Karpas-422 (cell line): ENCODE measurements at regions not wholly inside any gene's neighbourhood (a gene's known extent, or its start where the extent isn't known, plus 50 kb on each side); places are given as distances from the start of the nearest gene placed in this dataset.

Experiments used
- DNase-seq: peaks from one replicate; pipeline ENCODE4 v3.0.0-alpha.2; 2015
- H2AFZ ChIP-seq: fragments of 200-600 bp; sonication (generic); 2 replicates; pipeline ENCODE4 v1.6.1; 2014; ENCODE audit warnings: antibody characterized with exemption, low read length, mixed read lengths
- H3K27ac ChIP-seq: fragments of 200-600 bp; sonication (generic); 2 replicates; pipeline ENCODE4 v1.5.1; 2014; ENCODE audit warnings: mild to moderate bottlenecking, low read length, moderate library complexity
- H3K27me3 ChIP-seq: fragments of 200-600 bp; sonication (generic); 2 replicates; pipeline ENCODE4 v1.6.1; 2014; ENCODE audit warnings: low read length, mixed read lengths
- H3K36me3 ChIP-seq: fragments of 200-600 bp; sonication (generic); 2 replicates; pipeline ENCODE4 v1.6.1; 2014; ENCODE audit warnings: low read length, mixed read lengths; ENCODE audit not compliant: insufficient read depth
- H3K4me1 ChIP-seq: fragments of 200-600 bp; sonication (generic); 2 replicates; pipeline ENCODE4 v1.6.1; 2014; ENCODE audit warnings: mild to moderate bottlenecking, low read length, mixed read lengths
- H3K4me2 ChIP-seq: fragments of 200-600 bp; sonication (generic); 2 replicates; pipeline ENCODE4 v1.6.1; 2014; ENCODE audit warnings: low read length, low read depth, mild to moderate bottlenecking; ENCODE audit not compliant: poor library complexity, severe bottlenecking
- H3K4me3 ChIP-seq: fragments of 200-600 bp; sonication (generic); 2 replicates; pipeline ENCODE4 v1.5.1; 2014; ENCODE audit warnings: mild to moderate bottlenecking, antibody characterized with exemption, low read length, mixed read lengths
- H3K79me2 ChIP-seq: fragments of 200-600 bp; sonication (generic); 2 replicates; pipeline ENCODE4 v1.6.1; 2014; ENCODE audit warnings: mild to moderate bottlenecking, low read length, mixed read lengths
- H3K9ac ChIP-seq: fragments of 200-600 bp; sonication (generic); 2 replicates; pipeline ENCODE4 v1.6.0; 2014; ENCODE audit warnings: low read length
- H3K9me2 ChIP-seq: fragments of 200-600 bp; sonication (generic), shearing (Covaris generic); replicated peaks from 2 replicates; pipeline ENCODE4 v1.6.0; 2014; ENCODE audit warnings: mild to moderate bottlenecking, low read length, moderate library complexity; ENCODE audit not compliant: insufficient read depth
- H3K9me3 ChIP-seq: fragments of 300-700, 200-600 bp; sonication (generic); 2 replicates; pipeline ENCODE4 v1.6.1; 2014; ENCODE audit warnings: low read length, mixed read lengths
- H4K20me1 ChIP-seq: fragments of 200-600 bp; sonication (generic); 2 replicates; pipeline ENCODE4 v1.6.1; 2014; ENCODE audit warnings: mild to moderate bottlenecking, antibody characterized with exemption, low read length, low read depth; ENCODE audit not compliant: insufficient read depth

- H3K27ac ChIP-seq, result no peak overlapping the region
- peak overlapping the region; percentile 44 for H2AFZ ChIP-seq
- H3K9me3 ChIP-seq, result no peaks in the 10 kb centered on the region
- H3K4me1 ChIP-seq, result no peaks in the 10 kb centered on the region
- H3K27me3 ChIP-seq, result no peaks in the 10 kb centered on the region
- H3K4me3 ChIP-seq, result no peak overlapping the region
- H4K20me1 ChIP-seq, result no peaks in the 10 kb centered on the region
- H3K79me2 ChIP-seq, result no peaks in the 10 kb centered on the region
- peak; percentile 89 for DNase-seq
- peak overlapping the region; percentile 22 for H3K4me2 ChIP-seq
- H3K36me3 ChIP-seq, result no peaks in the 10 kb centered on the region
- no peaks in the 10 kb centered on the region for H3K9me2 ChIP-seq
- H3K9ac ChIP-seq, result no peak overlapping the region
Observed at GRCh38 chr3:8110966-8111798, 390.4 kb upstream of the LMCD1 start.

GRCh38 chr3:8112587-8112986, 389.0 kb upstream of the LMCD1 start:
- no peak for DNase-seq
- H3K27ac ChIP-seq, result no peak overlapping the region
- H3K9me2 ChIP-seq, result no peaks in the 10 kb centered on the region
- no peaks in the 10 kb centered on the region for H3K9me3 ChIP-seq
- no peaks in the 10 kb centered on the region for H4K20me1 ChIP-seq
- H3K27me3 ChIP-seq, result no peaks in the 10 kb centered on the region
- no peaks in the 10 kb centered on the region for H3K79me2 ChIP-seq
- no peaks in the 10 kb centered on the region for H3K36me3 ChIP-seq
- no peak overlapping the region for H3K9ac ChIP-seq
- H2AFZ ChIP-seq, result no peak overlapping the region
- no peak overlapping the region for H3K4me3 ChIP-seq
- no peaks in the 10 kb centered on the region for H3K4me1 ChIP-seq
- no peak overlapping the region for H3K4me2 ChIP-seq

- Histone ChIP-seq H3K4me3 (no peak overlapping the region), H3K9ac (no peak overlapping the region), H3K27me3 (no peaks in the 10 kb centered on the region), H3K79me2 (no peaks in the 10 kb centered on the region), H3K9me2 (no peaks in the 10 kb centered on the region), H3K27ac (no peak overlapping the region), H4K20me1 (no peaks in the 10 kb centered on the region), H3K4me2 (no peak overlapping the region), H3K36me3 (no peaks in the 10 kb centered on the region), H2AFZ (no peak overlapping the region), H3K4me1 (no peaks in the 10 kb centered on the region), H3K9me3 (no peaks in the 10 kb centered on the region)
- DNase-seq, result no peak
Observed at GRCh38 chr3:8113626-8114025, 388.0 kb upstream of the LMCD1 start.

GRCh38 chr3:8128686-8129085, 372.9 kb upstream of the LMCD1 start:
- Histone ChIP-seq H3K9me3 (no peaks in the 10 kb centered on the region), H3K27me3 (no peaks in the 10 kb centered on the region), H3K4me1 (no peaks in the 10 kb centered on the region), H2AFZ (no peak overlapping the region), H3K4me3 (no peak overlapping the region), H3K9ac (no peak overlapping the region), H3K4me2 (no peak overlapping the region), H4K20me1 (no peaks in the 10 kb centered on the region), H3K27ac (no peak overlapping the region), H3K9me2 (no peaks in the 10 kb centered on the region), H3K36me3 (no peaks in the 10 kb centered on the region), H3K79me2 (no peaks in the 10 kb centered on the region)
- DNase-seq, result no peak

- H4K20me1 ChIP-seq, result no peaks in the 10 kb centered on the region
- H3K36me3 ChIP-seq, result no peaks in the 10 kb centered on the region
- no peak overlapping the region for H2AFZ ChIP-seq
- no peak overlapping the region for H3K9ac ChIP-seq
- no peaks in the 10 kb centered on the region for H3K79me2 ChIP-seq
- H3K27me3 ChIP-seq, result no peaks in the 10 kb centered on the region
- H3K9me2 ChIP-seq, result no peaks in the 10 kb centered on the region
- no peak overlapping the region for H3K4me3 ChIP-seq
- no peak overlapping the region for H3K4me2 ChIP-seq
- H3K9me3 ChIP-seq, result no peaks in the 10 kb centered on the region
- no peaks in the 10 kb centered on the region for H3K4me1 ChIP-seq
- DNase-seq, result no peak
- no peak overlapping the region for H3K27ac ChIP-seq
Observed at GRCh38 chr3:8136553-8136952, 365.1 kb upstream of the LMCD1 start.

GRCh38 chr3:8143186-8143585, 358.4 kb upstream of the LMCD1 start:
- Histone ChIP-seq H3K27me3 (no peaks in the 10 kb centered on the region), H3K4me1 (no peaks in the 10 kb centered on the region), H3K79me2 (no peaks in the 10 kb centered on the region), H3K4me3 (no peak overlapping the region), H3K9me2 (0 out of 2 replicates have a peak, but pooled peaks cover 3% of the 10 kb centered on the region), H3K9ac (no peak overlapping the region), H4K20me1 (no peaks in the 10 kb centered on the region), H3K27ac (no peak overlapping the region), H3K4me2 (no peak overlapping the region), H3K9me3 (no peaks in the 10 kb centered on the region), H3K36me3 (no peaks in the 10 kb centered on the region), H2AFZ (no peak overlapping the region)
- no peak for DNase-seq

GRCh38 chr3:8145661-8146060, 356.0 kb upstream of the LMCD1 start:
- 0 out of 2 replicates have a peak, but pooled peaks cover 3% of the 10 kb centered on the region for H3K9me2 ChIP-seq
- DNase-seq, result no peak
- H3K79me2 ChIP-seq, result no peaks in the 10 kb centered on the region
- no peak overlapping the region for H3K4me3 ChIP-seq
- no peak overlapping the region for H3K4me2 ChIP-seq
- no peaks in the 10 kb centered on the region for H4K20me1 ChIP-seq
- no peak overlapping the region for H2AFZ ChIP-seq
- no peaks in the 10 kb centered on the region for H3K27me3 ChIP-seq
- H3K9me3 ChIP-seq, result no peaks in the 10 kb centered on the region
- H3K9ac ChIP-seq, result no peak overlapping the region
- no peak overlapping the region for H3K27ac ChIP-seq
- no peaks in the 10 kb centered on the region for H3K4me1 ChIP-seq
- H3K36me3 ChIP-seq, result no peaks in the 10 kb centered on the region

GRCh38 chr3:8147711-8148110, 353.9 kb upstream of the LMCD1 start:
- Histone ChIP-seq H3K4me1 (no peaks in the 10 kb centered on the region), H3K4me3 (no peak overlapping the region), H3K9ac (no peak overlapping the region), H3K27me3 (no peaks in the 10 kb centered on the region), H3K9me3 (no peaks in the 10 kb centered on the region), H3K4me2 (no peak overlapping the region), H2AFZ (no peak overlapping the region), H3K9me2 (no peaks in the 10 kb centered on the region), H3K79me2 (no peaks in the 10 kb centered on the region), H3K27ac (no peak overlapping the region), H3K36me3 (no peaks in the 10 kb centered on the region), H4K20me1 (no peaks in the 10 kb centered on the region)
- DNase-seq, result no peak
